Upper lobe of left lung (tissue), 6 donors: ENCODE measurements at regions not wholly inside any gene's neighbourhood (a gene's known extent, or its start where the extent isn't known, plus 50 kb on each side); places are given as distances from the start of the nearest gene placed in this dataset.

Source experiments
- ATAC-seq, 2 donors: fragments of 200-7000 bp; cut with Tn5 transposase; one replicate each; pipeline ENCODE4 v1.9.1; 2022; ENCODE audit warnings: mild to moderate bottlenecking in 2 of 2, moderate library complexity in 2 of 2; ENCODE audit not compliant: low FRiP score in 2 of 2
- DNase-seq, 2 donors: peaks; one replicate each; pipeline ENCODE4 v3.0.0-alpha.2; 2019 to 2020
- H3K27ac ChIP-seq, 4 donors: fragments of 200-600 bp; sonication (generic); one replicate each; pipeline ENCODE4 v1.5.1; 2016 to 2019
- H3K27me3 ChIP-seq, 4 donors: fragments of 200-600 bp; sonication (generic); one replicate each; pipeline ENCODE4 v1.5.1; 2017 to 2019
- H3K36me3 ChIP-seq, 4 donors: fragments of 200-600 bp; sonication (generic); one replicate each; pipeline ENCODE4 v1.5.1; 2016 to 2019
- H3K4me1 ChIP-seq, 4 donors: fragments of 200-600 bp; sonication (generic); one replicate each; pipeline ENCODE4 v1.5.1; 2018 to 2019
- H3K4me3 ChIP-seq, 4 donors: fragments of 200-600 bp; sonication (generic); one replicate each; pipeline ENCODE4 v1.5.1; 2017 to 2019; ENCODE audit warnings: mild to moderate bottlenecking in 2 of 4, moderate library complexity in 1 of 4
- H3K9me3 ChIP-seq, 4 donors: fragments of 200-600 bp; sonication (generic); one replicate each; pipeline ENCODE4 v1.5.1; 2018 to 2019
- CTCF ChIP-seq, 6 experiments: fragments of 450-650 bp in 4 of 6; fragments of 200-600 bp in 2 of 6; sonication (generic) in 2 of 6; IDR thresholded peaks; one replicate each; pipeline ENCODE4 v1.5.1; 2016 to 2019; ENCODE audit warnings: antibody characterized with exemption in 6 of 6
- EP300 ChIP-seq, 4 donors: sonication (generic); formaldehyde crosslinking; IDR thresholded peaks; one replicate each; pipeline ENCODE4 v1.5.1; 2017; ENCODE audit warnings: antibody characterized with exemption in 4 of 4, control low read depth in 2 of 4
- POLR2A ChIP-seq, 4 donors: fragments of 450-650 bp; IDR thresholded peaks; one replicate each; pipeline ENCODE4 v1.5.1; 2016 to 2017; ENCODE audit warnings: antibody characterized with exemption in 4 of 4, mild to moderate bottlenecking in 2 of 4
- POLR2AphosphoS5 ChIP-seq, 2 donors: sonication (generic); formaldehyde crosslinking; IDR thresholded peaks; one replicate each; pipeline ENCODE4 v1.5.1; 2017; ENCODE audit warnings: antibody characterized with exemption in 2 of 2
- WGBS, 2 donors: methylation state at CpG; one replicate each; pipeline ENCODE4 v1.1.5; 2017 to 2018; 5-methylcytosine and 5-hydroxymethylcytosine counted together
- donor health status: DM: no; HTN: no; CAD: no; lungs with moderate emphysema.
- donor health status: DM: no; HTN: yes; CAD: no; lungs with severe emphysema.

- Histone ChIP-seq H3K27ac (no peak overlapping the region), H3K9me3 (no peaks in the 10 kb centered on the region), H3K4me1 (no peaks in the 10 kb centered on the region), H3K4me3 (no peak overlapping the region), H3K27me3 (no peaks in the 10 kb centered on the region), H3K36me3 (no peaks in the 10 kb centered on the region)
- no peak for ATAC-seq
- WGBS, 2 donors: 60 to 65% methylated on average over 2 of the region's 2 CpGs
- no peak for TF ChIP-seq CTCF (IDR thresholded peaks at IDR 0.05)
- TF ChIP-seq POLR2A (IDR thresholded peaks at IDR 0.05): no peak
- TF ChIP-seq EP300 (IDR thresholded peaks at IDR 0.05): no peak
- TF ChIP-seq POLR2AphosphoS5 (IDR thresholded peaks at IDR 0.05): no peak
- no peak for DNase-seq
Observed at GRCh38 chr21:16488042-16488441, 758.3 kb downstream of the USP25 start.

- WGBS, 2 donors: 84 to 90% methylated on average over 5 of the region's 5 CpGs
- no peaks in the 10 kb centered on the region for H3K9me3 ChIP-seq
- H3K27ac ChIP-seq: no peak overlapping the region
- H3K4me1 ChIP-seq: no peaks in the 10 kb centered on the region
- no peak for DNase-seq
- H3K27me3 ChIP-seq: no peaks in the 10 kb centered on the region
- TF ChIP-seq CTCF (IDR thresholded peaks at IDR 0.05) (no peak), POLR2AphosphoS5 (IDR thresholded peaks at IDR 0.05) (no peak), POLR2A (IDR thresholded peaks at IDR 0.05) (no peak), EP300 (IDR thresholded peaks at IDR 0.05) (no peak)
- H3K36me3 ChIP-seq: no peaks in the 10 kb centered on the region
- no peak for ATAC-seq
- no peak overlapping the region for H3K4me3 ChIP-seq
Observed at GRCh38 chr21:16492356-16492755, 762.6 kb downstream of the USP25 start.

DNA sequence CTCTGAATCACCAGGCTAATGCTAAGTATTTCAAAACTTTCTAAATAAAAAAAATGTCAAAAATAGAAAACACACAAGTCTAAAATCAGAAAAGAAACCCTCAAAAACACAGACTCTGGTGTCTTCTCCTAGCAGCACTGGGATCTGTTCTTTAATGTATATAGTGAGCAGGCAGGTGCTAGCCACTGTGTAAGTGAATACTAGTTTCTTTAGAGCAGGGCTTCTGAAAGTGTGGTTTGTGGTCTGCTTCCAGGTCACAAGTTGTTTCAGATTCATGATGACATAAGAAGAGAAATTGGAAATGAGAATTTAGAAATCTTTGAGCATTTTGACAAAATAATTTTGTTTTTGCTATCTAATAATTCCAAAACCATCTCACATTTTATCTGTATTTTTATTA lies 763.1 kb downstream of the USP25 start:
- Histone ChIP-seq H3K27ac (no peak overlapping the region), H3K4me3 (no peak overlapping the region), H3K27me3 (no peaks in the 10 kb centered on the region), H3K36me3 (no peaks in the 10 kb centered on the region), H3K9me3 (no peaks in the 10 kb centered on the region), H3K4me1 (no peaks in the 10 kb centered on the region)
- DNase-seq: no peak
- TF ChIP-seq POLR2A (IDR thresholded peaks at IDR 0.05): no peak
- no peak for TF ChIP-seq EP300 (IDR thresholded peaks at IDR 0.05)
- TF ChIP-seq CTCF (IDR thresholded peaks at IDR 0.05): no peak
- TF ChIP-seq POLR2AphosphoS5 (IDR thresholded peaks at IDR 0.05): no peak
- no peak for ATAC-seq

GRCh38 chr21:16496609-16497008 lies 766.8 kb downstream of the USP25 start:
- Histone ChIP-seq H3K27me3 (no peaks in the 10 kb centered on the region), H3K36me3 (no peaks in the 10 kb centered on the region), H3K4me3 (no peak overlapping the region), H3K4me1 (no peaks in the 10 kb centered on the region), H3K27ac (no peak overlapping the region), H3K9me3 (no peaks in the 10 kb centered on the region)
- DNase-seq: no peak
- WGBS, 2 donors: 74 to 83% methylated on average over 2 of the region's 2 CpGs
- no peak for ATAC-seq
- TF ChIP-seq EP300 (IDR thresholded peaks at IDR 0.05) (no peak), POLR2A (IDR thresholded peaks at IDR 0.05) (no peak), CTCF (IDR thresholded peaks at IDR 0.05) (no peak), POLR2AphosphoS5 (IDR thresholded peaks at IDR 0.05) (no peak)

- no peak for DNase-seq
- no peaks in the 10 kb centered on the region for H3K4me1 ChIP-seq
- 75 to 85% methylated on average over 2 of the region's 2 CpGs for WGBS, 2 donors
- no peak overlapping the region for H3K27ac ChIP-seq
- no peaks in the 10 kb centered on the region for H3K27me3 ChIP-seq
- no peaks in the 10 kb centered on the region for H3K9me3 ChIP-seq
- no peak for TF ChIP-seq POLR2A (IDR thresholded peaks at IDR 0.05)
- no peak for TF ChIP-seq POLR2AphosphoS5 (IDR thresholded peaks at IDR 0.05)
- no peak for TF ChIP-seq CTCF (IDR thresholded peaks at IDR 0.05)
- no peak for TF ChIP-seq EP300 (IDR thresholded peaks at IDR 0.05)
- ATAC-seq: no peak
- H3K36me3 ChIP-seq: no peaks in the 10 kb centered on the region
- H3K4me3 ChIP-seq: no peak overlapping the region
Observed at GRCh38 chr21:16500271-16500670, 770.5 kb downstream of the USP25 start.
